ENCODE measurements at regions not wholly inside any gene's neighbourhood (a gene's known extent, or its start where the extent isn't known, plus 50 kb on each side); places are given as distances from the start of the nearest gene placed in this dataset.

- TF ChIP-seq CTCF (IDR thresholded peaks at IDR 0.05; ENCODE audit: insufficient read depth, low read length) (no peak), POLR2AphosphoS5 (IDR thresholded peaks at IDR 0.05; ENCODE audit: low read depth) (no peak), GABPA (IDR thresholded peaks at IDR 0.05; ENCODE audit: low read depth) (no peak), REST (IDR thresholded peaks at IDR 0.05; ENCODE audit: insufficient replicate concordance, low read depth) (no peak)
Observed at GRCh38 chr3:67798412-67798811, 144.0 kb upstream of the SUCLG2 start.
